ENCODE measurements at regions not wholly inside any gene's neighbourhood (a gene's known extent, or its start where the extent isn't known, plus 50 kb on each side); places are given as distances from the start of the nearest gene placed in this dataset.

DNA sequence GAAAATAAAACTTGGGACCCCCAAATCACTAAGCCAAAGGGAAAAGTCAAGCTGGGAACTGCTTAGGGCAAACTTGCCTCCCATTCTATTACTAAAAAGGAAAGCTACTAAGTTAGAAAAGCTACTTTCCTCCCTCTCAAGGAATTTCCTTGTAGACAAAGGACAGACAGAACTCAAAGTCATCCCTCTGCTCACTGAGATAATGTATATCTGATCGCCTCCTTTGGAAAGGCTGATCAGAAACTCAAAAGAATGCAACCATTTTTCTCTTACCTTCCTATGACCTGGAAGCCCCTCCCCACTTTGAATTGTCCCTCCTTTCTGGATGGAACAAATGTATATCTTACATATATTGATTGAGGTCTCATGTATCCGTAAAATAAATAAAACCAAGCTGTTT lies 190.5 kb upstream of the DCN start:
- Histone ChIP-seq H3K9me2 (ENCODE audit: low read depth, low read length) (no peaks in the 10 kb centered on the region), H3K36me3 (ENCODE audit: insufficient read depth, low read length) (no peaks in the 10 kb centered on the region), H3K27ac (ENCODE audit: low read depth, low read length, poor library complexity, severe bottlenecking) (no peak overlapping the region), H3K4me3 (ENCODE audit: low read depth, low read length, poor library complexity, severe bottlenecking) (no peak overlapping the region), H4K20me1 (ENCODE audit: insufficient read depth, low read length) (no peaks in the 10 kb centered on the region), H3K9ac (ENCODE audit: low read length) (no peak overlapping the region), H3K4me1 (ENCODE audit: insufficient read depth, low read length, severe bottlenecking) (no peaks in the 10 kb centered on the region), H3K9me3 (ENCODE audit: low read length) (no peaks in the 10 kb centered on the region), H3F3A (ENCODE audit: insufficient read depth, low read length) (no peaks in the 10 kb centered on the region), H3K4me2 (ENCODE audit: low read length) (no peak overlapping the region), H3K79me2 (ENCODE audit: insufficient read depth, low read length) (no peaks in the 10 kb centered on the region), H3K27me3 (ENCODE audit: insufficient read depth, low read length) (no peaks in the 10 kb centered on the region), H2AFZ (ENCODE audit: low read length) (no peak overlapping the region)
- TF ChIP-seq, protein P1, sequence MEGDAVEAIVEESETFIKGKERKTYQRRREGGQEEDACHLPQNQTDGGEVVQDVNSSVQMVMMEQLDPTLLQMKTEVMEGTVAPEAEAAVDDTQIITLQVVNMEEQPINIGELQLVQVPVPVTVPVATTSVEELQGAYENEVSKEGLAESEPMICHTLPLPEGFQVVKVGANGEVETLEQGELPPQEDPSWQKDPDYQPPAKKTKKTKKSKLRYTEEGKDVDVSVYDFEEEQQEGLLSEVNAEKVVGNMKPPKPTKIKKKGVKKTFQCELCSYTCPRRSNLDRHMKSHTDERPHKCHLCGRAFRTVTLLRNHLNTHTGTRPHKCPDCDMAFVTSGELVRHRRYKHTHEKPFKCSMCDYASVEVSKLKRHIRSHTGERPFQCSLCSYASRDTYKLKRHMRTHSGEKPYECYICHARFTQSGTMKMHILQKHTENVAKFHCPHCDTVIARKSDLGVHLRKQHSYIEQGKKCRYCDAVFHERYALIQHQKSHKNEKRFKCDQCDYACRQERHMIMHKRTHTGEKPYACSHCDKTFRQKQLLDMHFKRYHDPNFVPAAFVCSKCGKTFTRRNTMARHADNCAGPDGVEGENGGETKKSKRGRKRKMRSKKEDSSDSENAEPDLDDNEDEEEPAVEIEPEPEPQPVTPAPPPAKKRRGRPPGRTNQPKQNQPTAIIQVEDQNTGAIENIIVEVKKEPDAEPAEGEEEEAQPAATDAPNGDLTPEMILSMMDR (IDR thresholded peaks at IDR 0.05; ENCODE audit: low read length): no peak
- TF ChIP-seq EZH2 (IDR thresholded peaks at IDR 0.05; ENCODE audit: borderline replicate concordance, low read length): no peak

DNA sequence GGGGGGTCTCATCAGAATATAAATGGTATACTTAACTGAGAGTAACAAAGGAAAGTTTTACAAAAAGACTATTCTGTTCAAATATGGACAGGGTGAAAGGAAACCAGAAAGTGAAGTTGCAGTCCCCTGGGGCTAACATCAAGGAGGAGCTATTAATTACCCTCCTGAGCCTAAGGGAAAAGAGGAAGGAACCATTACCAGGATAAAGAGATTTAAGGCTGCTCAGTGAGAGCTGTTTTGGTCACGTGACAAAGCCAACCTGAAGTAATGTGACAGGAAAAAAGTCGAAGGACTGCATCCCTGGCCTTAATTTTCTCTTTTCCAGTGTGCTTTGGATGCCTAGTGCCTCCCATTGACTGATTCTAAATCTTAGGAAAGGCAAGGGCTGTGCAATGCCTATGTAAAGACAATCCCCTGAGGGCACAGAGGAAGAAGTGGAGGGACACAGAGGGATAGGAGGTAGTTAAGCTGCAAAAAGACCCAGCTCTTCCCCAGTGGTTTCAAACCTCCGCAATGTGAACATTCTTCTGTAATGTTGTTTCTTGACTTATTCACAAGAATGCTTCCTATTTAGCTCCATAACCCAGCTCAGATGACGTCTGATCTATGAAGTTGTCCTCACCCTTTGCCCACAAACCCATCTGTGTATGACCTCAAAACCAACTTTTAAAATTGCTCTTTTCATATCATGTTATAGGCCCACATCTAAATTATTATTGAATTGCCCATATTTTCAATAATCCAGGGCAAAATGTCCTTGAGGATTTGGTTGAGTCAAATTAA lies 187.7 kb upstream of the DCN start:
- TF ChIP-seq, protein P1 (IDR thresholded peaks at IDR 0.05; ENCODE audit: low read length): no peak
- TF ChIP-seq EZH2 (IDR thresholded peaks at IDR 0.05; ENCODE audit: borderline replicate concordance, low read length): no peak
- H4K20me1 ChIP-seq (ENCODE audit: insufficient read depth, low read length): no peaks in the 10 kb centered on the region
- no peak overlapping the region for H3K9ac ChIP-seq (ENCODE audit: low read length)
- no peak overlapping the region for H2AFZ ChIP-seq (ENCODE audit: low read length)
- no peaks in the 10 kb centered on the region for H3K9me3 ChIP-seq (ENCODE audit: low read length)
- no peaks in the 10 kb centered on the region for H3K79me2 ChIP-seq (ENCODE audit: insufficient read depth, low read length)
- H3K4me3 ChIP-seq (ENCODE audit: low read depth, low read length, poor library complexity, severe bottlenecking): no peak overlapping the region
- H3K27ac ChIP-seq (ENCODE audit: low read depth, low read length, poor library complexity, severe bottlenecking): no peak overlapping the region
- no peaks in the 10 kb centered on the region for H3K4me1 ChIP-seq (ENCODE audit: insufficient read depth, low read length, severe bottlenecking)
- H3K27me3 ChIP-seq (ENCODE audit: insufficient read depth, low read length): no peaks in the 10 kb centered on the region
- H3F3A ChIP-seq (ENCODE audit: insufficient read depth, low read length): no peaks in the 10 kb centered on the region
- no peaks in the 10 kb centered on the region for H3K9me2 ChIP-seq (ENCODE audit: low read depth, low read length)
- no peaks in the 10 kb centered on the region for H3K36me3 ChIP-seq (ENCODE audit: insufficient read depth, low read length)
- no peak overlapping the region for H3K4me2 ChIP-seq (ENCODE audit: low read length)

DNA sequence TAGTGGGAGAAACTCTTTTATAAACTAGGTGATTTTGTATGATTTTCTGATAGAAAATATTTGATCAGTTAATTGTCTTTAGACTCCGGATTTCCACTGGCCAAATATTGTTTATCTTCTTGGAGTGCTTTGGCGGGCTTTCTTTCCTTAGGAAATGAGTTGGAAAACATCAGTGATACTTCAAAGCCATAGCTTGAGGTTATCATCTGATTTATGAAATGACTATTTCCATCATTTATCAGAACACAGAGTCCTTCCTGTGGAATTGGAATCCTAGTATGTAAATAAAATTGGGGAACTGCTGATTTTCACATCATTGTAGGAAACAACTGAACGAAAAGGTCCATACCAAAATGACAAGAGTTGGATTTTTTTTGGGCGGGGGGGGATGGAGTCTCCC lies 186.0 kb upstream of the DCN start:
- TF ChIP-seq EZH2 (IDR thresholded peaks at IDR 0.05; ENCODE audit: borderline replicate concordance, low read length): no peak
- TF ChIP-seq, protein P1 (IDR thresholded peaks at IDR 0.05; ENCODE audit: low read length): no peak
- no peak overlapping the region for H3K27ac ChIP-seq (ENCODE audit: low read depth, low read length, poor library complexity, severe bottlenecking)

More for the DNA sequence above, 186.0 kb upstream of the DCN start:
- no peak overlapping the region for H3K4me3 ChIP-seq (ENCODE audit: low read depth, low read length, poor library complexity, severe bottlenecking)
- no peaks in the 10 kb centered on the region for H3K9me3 ChIP-seq (ENCODE audit: low read length)
- no peaks in the 10 kb centered on the region for H3K79me2 ChIP-seq (ENCODE audit: insufficient read depth, low read length)
- H3K4me1 ChIP-seq (ENCODE audit: insufficient read depth, low read length, severe bottlenecking): no peaks in the 10 kb centered on the region
- H3K4me2 ChIP-seq (ENCODE audit: low read length): no peak overlapping the region
- H3K9me2 ChIP-seq (ENCODE audit: low read depth, low read length): no peaks in the 10 kb centered on the region
- H4K20me1 ChIP-seq (ENCODE audit: insufficient read depth, low read length): no peaks in the 10 kb centered on the region
- no peaks in the 10 kb centered on the region for H3F3A ChIP-seq (ENCODE audit: insufficient read depth, low read length)
- H3K9ac ChIP-seq (ENCODE audit: low read length): no peak overlapping the region
- no peak overlapping the region for H2AFZ ChIP-seq (ENCODE audit: low read length)
- no peaks in the 10 kb centered on the region for H3K27me3 ChIP-seq (ENCODE audit: insufficient read depth, low read length)
- H3K36me3 ChIP-seq (ENCODE audit: insufficient read depth, low read length): no peaks in the 10 kb centered on the region
